H9 (cell line): ENCODE measurements at regions not wholly inside any gene's neighbourhood (a gene's known extent, or its start where the extent isn't known, plus 50 kb on each side); places are given as distances from the start of the nearest gene placed in this dataset.

Experiments used
- DNase-seq: peaks from one replicate; pipeline ENCODE4 v3.0.0-alpha.2; 2017
- H2AFZ ChIP-seq: one replicate; pipeline ENCODE4 v1.6.1; 2013; ENCODE audit warnings: mild to moderate bottlenecking, low read length, control low read depth, moderate library complexity
- H2AK5ac ChIP-seq: 2 replicates; pipeline ENCODE4 v1.6.1; 2013; ENCODE audit warnings: low read length, control low read depth, mixed read lengths; ENCODE audit not compliant: insufficient read length
- H2BK120ac ChIP-seq: one replicate; pipeline ENCODE4 v1.6.1; 2013; ENCODE audit warnings: low read depth, mild to moderate bottlenecking, low read length, control low read depth, inconsistent platforms; ENCODE audit not compliant: poor library complexity, severe bottlenecking
- H2BK12ac ChIP-seq: 2 replicates; pipeline ENCODE4 v1.6.1; 2013; ENCODE audit warnings: low read length, control low read depth, mixed read lengths, low read depth; ENCODE audit not compliant: insufficient read length
- H2BK15ac ChIP-seq: 2 replicates; pipeline ENCODE4 v1.6.1; 2013; ENCODE audit warnings: low read depth, low read length, control low read depth
- H2BK20ac ChIP-seq: one replicate; pipeline ENCODE4 v1.6.1; 2013; ENCODE audit warnings: low read depth, mild to moderate bottlenecking, low read length, control low read depth, inconsistent platforms; ENCODE audit not compliant: poor library complexity, severe bottlenecking
- H2BK5ac ChIP-seq: 2 replicates; pipeline ENCODE4 v1.6.1; 2013; ENCODE audit warnings: low read length, control low read depth, mixed read lengths; ENCODE audit not compliant: insufficient read length
- H3K14ac ChIP-seq: 2 replicates; pipeline ENCODE4 v1.6.1; 2013; ENCODE audit warnings: low read length, control low read depth; ENCODE audit not compliant: insufficient read depth
- H3K18ac ChIP-seq: 2 replicates; pipeline ENCODE4 v1.6.1; 2013; ENCODE audit warnings: low read depth, mild to moderate bottlenecking, mixed read lengths, low read length, control low read depth; ENCODE audit not compliant: insufficient read length
- H3K23ac ChIP-seq: 2 replicates; pipeline ENCODE4 v1.6.1; 2013; ENCODE audit warnings: low read length, control low read depth, mixed read lengths, low read depth; ENCODE audit not compliant: insufficient read length
- H3K23me2 ChIP-seq: 2 replicates; pipeline ENCODE4 v1.6.1; 2013; ENCODE audit warnings: low read depth, mild to moderate bottlenecking, mixed read lengths, low read length, control low read depth; ENCODE audit not compliant: insufficient read length, poor library complexity, severe bottlenecking
- H3K27ac ChIP-seq: 2 replicates; pipeline ENCODE4 v1.5.1; 2013; ENCODE audit warnings: low read length, control low read depth, mixed read lengths, low read depth; ENCODE audit not compliant: insufficient read length
- H3K27me3 ChIP-seq: 2 replicates; pipeline ENCODE4 v1.6.1; 2013; ENCODE audit warnings: low read length, control low read depth, inconsistent platforms; ENCODE audit not compliant: insufficient read depth
- H3K4ac ChIP-seq: 2 replicates; pipeline ENCODE4 v1.6.1; 2013; ENCODE audit warnings: low read depth, mild to moderate bottlenecking, control low read depth, inconsistent platforms, low read length, moderate library complexity
- H3K4me1 ChIP-seq: 2 replicates; pipeline ENCODE4 v1.6.1; 2013; ENCODE audit warnings: low read length, control low read depth, inconsistent platforms; ENCODE audit not compliant: insufficient read depth
- H3K4me2 ChIP-seq: 2 replicates; pipeline ENCODE4 v1.6.1; 2013; ENCODE audit warnings: low read length, control low read depth, mixed read lengths; ENCODE audit not compliant: insufficient read length, insufficient read depth
- H3K56ac ChIP-seq: 2 replicates; pipeline ENCODE4 v1.6.1; 2013; ENCODE audit warnings: low read depth, mild to moderate bottlenecking, mixed read lengths, low read length, control low read depth; ENCODE audit not compliant: insufficient read length
- H3K79me1 ChIP-seq: 2 replicates; pipeline ENCODE4 v1.6.1; 2013; ENCODE audit warnings: low read depth, mild to moderate bottlenecking, moderate library complexity, low read length, control low read depth, inconsistent platforms; ENCODE audit not compliant: insufficient read depth, poor library complexity, severe bottlenecking
- H3K79me2 ChIP-seq: 2 replicates; pipeline ENCODE4 v1.6.1; 2013; ENCODE audit warnings: low read length, control low read depth, inconsistent platforms; ENCODE audit not compliant: insufficient read depth
- H3K9ac ChIP-seq: 2 replicates; pipeline ENCODE4 v1.6.1; 2013; ENCODE audit warnings: low read length, control low read depth, mixed read lengths; ENCODE audit not compliant: insufficient read length; ENCODE audit errors: extremely low read depth
- H3K9me3 ChIP-seq: one replicate; pipeline ENCODE4 v1.6.1; 2013; ENCODE audit warnings: low read depth, low read length, inconsistent platforms; ENCODE audit not compliant: control insufficient read depth
- H3T11ph ChIP-seq: one replicate; pipeline ENCODE4 v1.6.1; 2013; ENCODE audit warnings: mild to moderate bottlenecking, low read length, control low read depth, inconsistent platforms
- H4K20me1 ChIP-seq: one replicate; pipeline ENCODE4 v1.6.1; 2013; ENCODE audit not compliant: control insufficient read depth, insufficient read length, insufficient read depth
- H4K5ac ChIP-seq: 2 replicates; pipeline ENCODE4 v1.6.1; 2013; ENCODE audit warnings: low read depth, mild to moderate bottlenecking, mixed read lengths, low read length, control low read depth; ENCODE audit not compliant: insufficient read length
- H4K8ac ChIP-seq: replicated peaks from 2 replicates; pipeline ENCODE4 v1.6.1; 2013; ENCODE audit warnings: low read length, control low read depth, mixed read lengths, low read depth; ENCODE audit not compliant: insufficient read length
- H4K91ac ChIP-seq: 2 replicates; pipeline ENCODE4 v1.6.1; 2013; ENCODE audit warnings: low read depth, mild to moderate bottlenecking, moderate library complexity, mixed read lengths, low read length, control low read depth; ENCODE audit not compliant: insufficient read length
- H3K27ac Mint-ChIP-seq, 3 experiments: 2 replicates in 2 of 3; 3 replicates in 1 of 3; pipeline ENCODE4 v1.8.0; 2020 to 2021; ENCODE audit warnings: mixed read lengths in 3 of 3, mild to moderate bottlenecking in 1 of 3, moderate library complexity in 1 of 3
- H3K27me3 Mint-ChIP-seq: 2 replicates; pipeline ENCODE4 v1.8.0; 2021; ENCODE audit warnings: low read depth, mild to moderate bottlenecking, moderate library complexity, mixed read lengths
- H3K36me3 Mint-ChIP-seq, 3 experiments: 2 replicates in 2 of 3; 3 replicates in 1 of 3; pipeline ENCODE4 v1.8.0; 2020 to 2021; ENCODE audit warnings: low read depth in 3 of 3, mixed read lengths in 3 of 3; ENCODE audit not compliant: insufficient read depth in 1 of 3
- H3K4me1 Mint-ChIP-seq, 2 experiments: 2 replicates each; pipeline ENCODE4 v1.8.0; 2020; ENCODE audit warnings: mixed read lengths in 2 of 2
- H3K4me3 Mint-ChIP-seq, 2 experiments: 2 replicates in 1 of 2; 3 replicates in 1 of 2; pipeline ENCODE4 v1.8.0; 2020 to 2021; ENCODE audit warnings: mild to moderate bottlenecking in 2 of 2, mixed read lengths in 2 of 2, moderate library complexity in 1 of 2
- H3K9me3 Mint-ChIP-seq, 2 experiments: 2 replicates in 1 of 2; 3 replicates in 1 of 2; pipeline ENCODE4 v1.8.0; 2020; ENCODE audit warnings: mild to moderate bottlenecking in 2 of 2, mixed read lengths in 2 of 2, moderate library complexity in 1 of 2
- WGBS: extraction: QIAGEN DNeasy Blood & Tissue Kit; methylation state at CpG from one replicate; pipeline ENCODE4 v1.1.7; 2013; ENCODE audit warnings: missing lambda C conversion rate, low lambda C conversion rate, mixed read lengths; ENCODE audit not compliant: insufficient read length; ENCODE audit errors: extremely low coverage; 5-methylcytosine and 5-hydroxymethylcytosine counted together
- TF ChIP-seq, protein P1 (sequence below): fragments of 200-600 bp; sonication (generic); conservative IDR thresholded peaks from 3 replicates; pipeline ENCODE4 v1.8.0; 2021; ENCODE audit warnings: antibody characterized with exemption, mild to moderate bottlenecking

DNA sequence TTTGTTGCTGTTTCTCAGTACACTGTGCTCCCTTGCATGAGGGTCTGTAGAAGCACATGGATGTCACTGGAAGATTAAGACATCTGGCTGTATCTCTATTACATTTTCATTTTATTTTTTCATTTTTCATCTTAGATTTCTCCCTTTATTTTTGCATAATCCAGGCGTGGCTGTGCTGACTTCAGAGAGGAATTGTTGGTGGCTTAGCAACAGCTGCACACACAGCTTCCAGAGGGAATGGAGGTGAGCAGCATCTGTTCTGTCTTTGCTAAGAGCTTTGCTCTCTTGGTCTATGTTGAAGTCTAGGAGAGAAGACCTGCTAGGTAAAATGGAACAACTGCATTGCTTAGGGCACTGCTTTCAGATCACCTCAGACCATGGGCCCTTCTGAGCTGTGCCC lies 254.4 kb upstream of the SP4 start:
- no peak overlapping the region for H4K8ac ChIP-seq
- H3K4ac ChIP-seq: no peak overlapping the region
- H3K23me2 ChIP-seq: peaks cover 10% of the 10 kb centered on the region
- no peak overlapping the region for H4K91ac ChIP-seq
- no peaks in the 10 kb centered on the region for H3K79me2 ChIP-seq
- H3K36me3 Mint-ChIP-seq: peaks cover 1 to 4% (median 3%) of the 10 kb centered on the region in 3 experiments; a peak in 4 of 7 replicates
- no peak overlapping the region for H3K4me2 ChIP-seq
- peaks cover 49 to 54% of the 10 kb centered on the region in 2 experiments for H3K4me1 Mint-ChIP-seq
- H4K5ac ChIP-seq: no peak overlapping the region
- H3K9ac ChIP-seq: no peak overlapping the region
- no peak overlapping the region for H3K27ac ChIP-seq
- DNase-seq: no peak
- no peak overlapping the region for H3K18ac ChIP-seq
- H4K20me1 ChIP-seq: no peaks in the 10 kb centered on the region
- H3K14ac ChIP-seq: no peak overlapping the region
- H2AFZ ChIP-seq: no peak overlapping the region
- no peak overlapping the region for H3K23ac ChIP-seq
- WGBS: no CpG with 5 or more reads among the region's 1 CpG
- H2BK120ac ChIP-seq: no peak overlapping the region
- H3K9me3 ChIP-seq: no peaks in the 10 kb centered on the region
- no peak overlapping the region for H2BK20ac ChIP-seq
- H3K79me1 ChIP-seq: no peaks in the 10 kb centered on the region
- no peak overlapping the region for H2BK15ac ChIP-seq
- H3K56ac ChIP-seq: no peak overlapping the region
- no peak overlapping the region for H2BK12ac ChIP-seq
- peaks cover 26% of the 10 kb centered on the region for H3K27me3 Mint-ChIP-seq
- H3K27me3 ChIP-seq: 0 out of 2 replicates have a peak, but pooled peaks cover 3% of the 10 kb centered on the region
- no peak overlapping the region for H2AK5ac ChIP-seq
- no peak overlapping the region for H3K27ac Mint-ChIP-seq
- no peak overlapping the region for H3K4me3 Mint-ChIP-seq
- peaks cover 2% of the 10 kb centered on the region in 2 experiments; a peak in 3 of 5 replicates for H3K9me3 Mint-ChIP-seq
- TF ChIP-seq, protein P1, sequence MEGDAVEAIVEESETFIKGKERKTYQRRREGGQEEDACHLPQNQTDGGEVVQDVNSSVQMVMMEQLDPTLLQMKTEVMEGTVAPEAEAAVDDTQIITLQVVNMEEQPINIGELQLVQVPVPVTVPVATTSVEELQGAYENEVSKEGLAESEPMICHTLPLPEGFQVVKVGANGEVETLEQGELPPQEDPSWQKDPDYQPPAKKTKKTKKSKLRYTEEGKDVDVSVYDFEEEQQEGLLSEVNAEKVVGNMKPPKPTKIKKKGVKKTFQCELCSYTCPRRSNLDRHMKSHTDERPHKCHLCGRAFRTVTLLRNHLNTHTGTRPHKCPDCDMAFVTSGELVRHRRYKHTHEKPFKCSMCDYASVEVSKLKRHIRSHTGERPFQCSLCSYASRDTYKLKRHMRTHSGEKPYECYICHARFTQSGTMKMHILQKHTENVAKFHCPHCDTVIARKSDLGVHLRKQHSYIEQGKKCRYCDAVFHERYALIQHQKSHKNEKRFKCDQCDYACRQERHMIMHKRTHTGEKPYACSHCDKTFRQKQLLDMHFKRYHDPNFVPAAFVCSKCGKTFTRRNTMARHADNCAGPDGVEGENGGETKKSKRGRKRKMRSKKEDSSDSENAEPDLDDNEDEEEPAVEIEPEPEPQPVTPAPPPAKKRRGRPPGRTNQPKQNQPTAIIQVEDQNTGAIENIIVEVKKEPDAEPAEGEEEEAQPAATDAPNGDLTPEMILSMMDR: no peak
- H3T11ph ChIP-seq: no peak overlapping the region
- H3K4me1 ChIP-seq: peaks cover 2% of the 10 kb centered on the region; the same call in 1 of the 2 replicates
- no peak overlapping the region for H2BK5ac ChIP-seq
